Loucy (cell line): ENCODE measurements at regions not wholly inside any gene's neighbourhood (a gene's known extent, or its start where the extent isn't known, plus 50 kb on each side); places are given as distances from the start of the nearest gene placed in this dataset.

Source experiments
- H2AFZ ChIP-seq: fragments of 200-600 bp; sonication (generic); 2 replicates; pipeline ENCODE4 v1.6.0; 2016; ENCODE audit warnings: antibody characterized with exemption, mild to moderate bottlenecking, low read length, moderate library complexity
- H3F3A ChIP-seq: fragments of 200-600 bp; 2 replicates; pipeline ENCODE4 v1.6.0; 2016; ENCODE audit warnings: antibody characterized with exemption, low read depth, mild to moderate bottlenecking
- H3K27me3 ChIP-seq: fragments of 200-600 bp; sonication (generic); 2 replicates; pipeline ENCODE4 v1.6.1; 2014; ENCODE audit warnings: low read length, mild to moderate bottlenecking; ENCODE audit not compliant: insufficient read depth, poor library complexity, severe bottlenecking
- H3K36me3 ChIP-seq: fragments of 200-600 bp; sonication (generic); 2 replicates; pipeline ENCODE4 v1.6.1; 2016; ENCODE audit warnings: low read length; ENCODE audit not compliant: insufficient read depth
- H3K4me1 ChIP-seq: fragments of 200-600 bp; sonication (generic); 2 replicates; pipeline ENCODE4 v1.5.1; 2014; ENCODE audit warnings: low read length, mild to moderate bottlenecking; ENCODE audit not compliant: insufficient read depth, poor library complexity, severe bottlenecking
- H3K4me2 ChIP-seq: fragments of 200-600 bp; sonication (generic); 2 replicates; pipeline ENCODE4 v1.6.0; 2014; ENCODE audit warnings: antibody characterized with exemption, low read length, low read depth, mild to moderate bottlenecking; ENCODE audit not compliant: poor library complexity, severe bottlenecking
- H3K4me3 ChIP-seq: fragments of 200-600 bp; sonication (generic); 2 replicates; pipeline ENCODE4 v1.5.1; 2014; ENCODE audit warnings: low read length, mild to moderate bottlenecking, mixed read lengths; ENCODE audit not compliant: poor library complexity, severe bottlenecking
- H3K79me2 ChIP-seq: fragments of 200-600 bp; sonication (generic); 2 replicates; pipeline ENCODE4 v1.6.1; 2014; ENCODE audit warnings: low read length; ENCODE audit not compliant: insufficient read depth
- H3K9ac ChIP-seq: fragments of 200-600 bp; sonication (generic); 2 replicates; pipeline ENCODE4 v1.6.0; 2014; ENCODE audit warnings: mild to moderate bottlenecking, low read depth, low read length, moderate library complexity; ENCODE audit not compliant: poor library complexity, severe bottlenecking
- H3K9me2 ChIP-seq: fragments of 200-600 bp; sonication (generic); replicated peaks from 2 replicates; pipeline ENCODE4 v1.6.1; 2016; ENCODE audit warnings: low read depth, low read length, mixed read lengths
- H3K9me3 ChIP-seq: fragments of 200-600 bp; sonication (generic); 2 replicates; pipeline ENCODE4 v1.6.1; 2014; ENCODE audit warnings: mild to moderate bottlenecking, antibody characterized with exemption, low read length, low read depth; ENCODE audit not compliant: insufficient read depth
- H4K20me1 ChIP-seq: fragments of 200-600 bp; sonication (generic); 2 replicates; pipeline ENCODE4 v1.6.0; 2014; ENCODE audit warnings: antibody characterized with exemption, low read length, mild to moderate bottlenecking; ENCODE audit not compliant: insufficient read depth, poor library complexity, severe bottlenecking
- CTCF ChIP-seq: fragments of 200-600 bp; sonication (generic); conservative IDR thresholded peaks from 2 replicates; pipeline ENCODE4 v1.5.1; 2014; ENCODE audit warnings: mild to moderate bottlenecking, antibody characterized with exemption, low read length
- EZH2phosphoT487 ChIP-seq: fragments of 200-600 bp; IDR thresholded peaks from 2 replicates; pipeline ENCODE4 v1.6.1; 2018; ENCODE audit warnings: antibody characterized with exemption, mild to moderate bottlenecking, moderate library complexity, borderline replicate concordance

GRCh38 chr6:2552526-2553154 is 198.1 kb downstream of the MYLK4 start:
- H3K4me2 ChIP-seq, result no peak overlapping the region
- no peaks in the 10 kb centered on the region for H3K9me3 ChIP-seq
- TF ChIP-seq EZH2phosphoT487, result no peak
- no peak for TF ChIP-seq CTCF
- no peak overlapping the region for H3K9ac ChIP-seq
- no peaks in the 10 kb centered on the region for H3K9me2 ChIP-seq
- H3K36me3 ChIP-seq, result no peaks in the 10 kb centered on the region
- H3K27me3 ChIP-seq, result no peaks in the 10 kb centered on the region
- H3K79me2 ChIP-seq, result no peaks in the 10 kb centered on the region
- no peak overlapping the region for H3K4me3 ChIP-seq
- H3F3A ChIP-seq, result no peaks in the 10 kb centered on the region
- H3K4me1 ChIP-seq, result peaks cover 8% of the 10 kb centered on the region
- H2AFZ ChIP-seq, result no peak overlapping the region
- H4K20me1 ChIP-seq, result no peaks in the 10 kb centered on the region

GRCh38 chr6:2551705-2552104 is 199.0 kb downstream of the MYLK4 start:
- H4K20me1 ChIP-seq, result no peaks in the 10 kb centered on the region
- no peak overlapping the region for H3K4me2 ChIP-seq
- H3K4me3 ChIP-seq, result no peak overlapping the region
- peaks cover 17% of the 10 kb centered on the region for H3K4me1 ChIP-seq
- H3K9ac ChIP-seq, result no peak overlapping the region
- no peaks in the 10 kb centered on the region for H3K27me3 ChIP-seq
- TF ChIP-seq CTCF (no peak), EZH2phosphoT487 (no peak)
- H3F3A ChIP-seq, result no peaks in the 10 kb centered on the region
- no peaks in the 10 kb centered on the region for H3K36me3 ChIP-seq
- no peaks in the 10 kb centered on the region for H3K79me2 ChIP-seq
- no peak overlapping the region; the same call in 1 of the 2 replicates for H2AFZ ChIP-seq
- H3K9me2 ChIP-seq, result no peaks in the 10 kb centered on the region
- no peaks in the 10 kb centered on the region for H3K9me3 ChIP-seq

GRCh38 chr6:2550247-2550646 is 200.5 kb downstream of the MYLK4 start:
- Histone ChIP-seq H2AFZ (no peak overlapping the region), H3K4me2 (no peak overlapping the region), H3K27me3 (no peaks in the 10 kb centered on the region), H3K36me3 (no peaks in the 10 kb centered on the region), H3F3A (no peaks in the 10 kb centered on the region), H3K4me1 (peaks cover 32% of the 10 kb centered on the region), H3K9ac (no peak overlapping the region), H4K20me1 (no peaks in the 10 kb centered on the region), H3K79me2 (no peaks in the 10 kb centered on the region), H3K9me2 (no peaks in the 10 kb centered on the region), H3K9me3 (no peaks in the 10 kb centered on the region), H3K4me3 (no peak overlapping the region)
- TF ChIP-seq EZH2phosphoT487 (no peak), CTCF (no peak)
